GM20000 (cell line): ENCODE measurements at regions not wholly inside any gene's neighbourhood (a gene's known extent, or its start where the extent isn't known, plus 50 kb on each side); places are given as distances from the start of the nearest gene placed in this dataset.
"Not testable (repeated sequence)": the region's sequence is repeated elsewhere in the genome, so short reads cannot be mapped to it uniquely, and the experiment has no call there.

Experiments used
- DNase-seq: peaks from one replicate; pipeline ENCODE4 v3.0.0; 2012; ENCODE audit warnings: low spot score
- TF ChIP-seq, protein P1 (sequence below): IDR thresholded peaks from 2 replicates; pipeline ENCODE4 v1.5.1; 2012; ENCODE audit warnings: mild to moderate bottlenecking, control low read depth; ENCODE audit errors: extremely low read depth, missing control alignments

DNA sequence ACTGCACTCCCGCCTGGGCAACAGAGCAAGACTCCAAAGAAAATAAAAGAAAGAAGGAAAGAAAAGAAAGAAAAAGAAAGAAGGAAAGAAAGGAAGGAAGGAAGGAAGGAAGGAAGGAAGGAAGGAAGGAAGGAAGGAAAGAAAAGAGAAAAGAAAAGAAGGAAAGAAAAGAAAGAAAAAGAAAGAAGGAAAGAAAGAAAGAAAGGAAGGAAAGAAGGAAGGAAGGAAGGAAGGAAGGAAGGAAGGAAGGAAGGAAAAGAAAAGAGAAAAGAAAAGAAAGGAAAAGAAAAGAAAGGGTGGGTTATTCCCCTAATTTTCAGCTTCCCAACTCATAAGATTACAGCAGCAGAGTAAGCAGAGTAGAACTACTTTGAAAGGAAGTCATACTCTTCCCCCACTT is 64.4 kb downstream of the TMEM200C start:
- DNase-seq: not testable (repeated sequence)

- no peak for DNase-seq
- TF ChIP-seq, protein P1, sequence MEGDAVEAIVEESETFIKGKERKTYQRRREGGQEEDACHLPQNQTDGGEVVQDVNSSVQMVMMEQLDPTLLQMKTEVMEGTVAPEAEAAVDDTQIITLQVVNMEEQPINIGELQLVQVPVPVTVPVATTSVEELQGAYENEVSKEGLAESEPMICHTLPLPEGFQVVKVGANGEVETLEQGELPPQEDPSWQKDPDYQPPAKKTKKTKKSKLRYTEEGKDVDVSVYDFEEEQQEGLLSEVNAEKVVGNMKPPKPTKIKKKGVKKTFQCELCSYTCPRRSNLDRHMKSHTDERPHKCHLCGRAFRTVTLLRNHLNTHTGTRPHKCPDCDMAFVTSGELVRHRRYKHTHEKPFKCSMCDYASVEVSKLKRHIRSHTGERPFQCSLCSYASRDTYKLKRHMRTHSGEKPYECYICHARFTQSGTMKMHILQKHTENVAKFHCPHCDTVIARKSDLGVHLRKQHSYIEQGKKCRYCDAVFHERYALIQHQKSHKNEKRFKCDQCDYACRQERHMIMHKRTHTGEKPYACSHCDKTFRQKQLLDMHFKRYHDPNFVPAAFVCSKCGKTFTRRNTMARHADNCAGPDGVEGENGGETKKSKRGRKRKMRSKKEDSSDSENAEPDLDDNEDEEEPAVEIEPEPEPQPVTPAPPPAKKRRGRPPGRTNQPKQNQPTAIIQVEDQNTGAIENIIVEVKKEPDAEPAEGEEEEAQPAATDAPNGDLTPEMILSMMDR: no peak
Measured at GRCh38 chr18:5828913-5829312, 66.4 kb downstream of the TMEM200C start.

DNA sequence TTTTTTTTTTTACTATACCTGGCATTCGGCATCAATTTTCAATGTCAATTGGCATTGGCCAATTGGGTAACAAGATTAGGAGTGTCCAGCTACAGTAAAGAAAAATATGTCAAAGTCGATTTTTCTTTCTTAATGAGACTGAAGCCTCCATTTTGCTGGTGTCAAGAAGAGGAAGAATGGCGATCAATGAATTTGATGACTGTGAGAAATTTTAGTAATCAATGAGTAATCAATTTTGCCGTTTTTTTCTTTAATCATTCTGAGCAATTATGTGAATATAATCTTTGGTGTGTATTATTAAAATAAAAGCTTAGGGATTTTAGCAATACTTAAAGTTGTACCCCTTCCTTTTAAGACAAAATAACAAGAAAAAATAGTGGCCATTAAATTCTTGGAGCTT is 69.7 kb downstream of the TMEM200C start:
- TF ChIP-seq, protein P1: no peak
- DNase-seq: no peak

- TF ChIP-seq, protein P1: no peak
- no peak for DNase-seq
Measured at GRCh38 chr18:5824370-5824984, 70.8 kb downstream of the TMEM200C start.

- TF ChIP-seq, protein P1: no peak
- no peak for DNase-seq
Measured at GRCh38 chr18:5817816-5818215, 77.5 kb downstream of the TMEM200C start.

- TF ChIP-seq, protein P1: no peak
- no peak for DNase-seq
Measured at GRCh38 chr18:5806860-5807259, 88.5 kb downstream of the TMEM200C start.

DNA sequence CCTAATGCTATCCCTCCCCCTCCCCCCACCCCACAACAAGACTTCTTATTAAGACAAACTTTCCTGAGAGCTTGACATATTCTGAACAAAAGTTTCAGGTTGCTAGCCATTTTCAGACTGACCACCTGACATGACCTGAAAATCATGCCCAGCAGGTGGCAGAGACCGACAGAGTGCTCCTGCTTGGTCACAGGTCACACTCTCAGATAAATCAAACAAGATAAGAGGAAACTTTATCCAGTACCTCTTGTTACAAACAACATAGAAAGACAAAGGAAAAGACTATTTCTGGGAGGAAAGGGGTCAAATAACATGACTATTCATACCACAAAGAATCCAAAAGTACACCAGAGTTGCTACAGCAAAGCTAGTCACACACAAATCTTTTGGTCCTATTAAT is 107.4 kb downstream of the TMEM200C start:
- no peak for DNase-seq
- TF ChIP-seq, protein P1: no peak

- TF ChIP-seq, protein P1: no peak
- DNase-seq: no peak
Measured at GRCh38 chr18:5779922-5780321, 115.4 kb downstream of the TMEM200C start.
